SK-N-SH treated with all-trans-retinoic acid at 6 μM for 48 hours (cell line): ENCODE measurements at regions not wholly inside any gene's neighbourhood (a gene's known extent, or its start where the extent isn't known, plus 50 kb on each side); places are given as distances from the start of the nearest gene placed in this dataset.

Experiments used
- ARNTL ChIP-seq: fragments of 450-650 bp; formaldehyde crosslinking; IDR thresholded peaks from 2 replicates; pipeline ENCODE4 v1.5.0; 2020; ENCODE audit warnings: low read depth, mild to moderate bottlenecking, moderate library complexity, borderline replicate concordance
- BACH2 ChIP-seq: fragments of 250-450 bp; sonication (Bioruptor Pico); IDR thresholded peaks from 2 replicates; pipeline ENCODE4 v1.9.0; 2021; ENCODE audit warnings: mild to moderate bottlenecking, borderline replicate concordance
- CREB5 ChIP-seq: fragments of 250-450 bp; sonication (Bioruptor Pico); IDR thresholded peaks from 2 replicates; pipeline ENCODE4 v1.5.1; 2020; ENCODE audit warnings: low read depth, mild to moderate bottlenecking, moderate library complexity
- CSDC2 ChIP-seq: fragments of 250-450 bp; sonication (Bioruptor Pico); IDR thresholded peaks from 2 replicates; pipeline ENCODE4 v1.5.0; 2020; ENCODE audit warnings: mild to moderate bottlenecking, moderate library complexity
- ESRRG ChIP-seq: fragments of 250-450 bp; sonication (Bioruptor Pico); IDR thresholded peaks from 2 replicates; pipeline ENCODE4 v1.6.1; 2021; ENCODE audit warnings: mild to moderate bottlenecking
- ISL1 ChIP-seq: fragments of 250-450 bp; sonication (Bioruptor Pico); IDR thresholded peaks from 2 replicates; pipeline ENCODE4 v2.1.2; 2022; ENCODE audit warnings: mild to moderate bottlenecking, moderate library complexity
- OSR1 ChIP-seq: fragments of 250-450 bp; sonication (Bioruptor Pico); IDR thresholded peaks from 2 replicates; pipeline ENCODE4 v1.8.0; 2022; ENCODE audit warnings: moderate library complexity, mild to moderate bottlenecking, inconsistent platforms
- PPARA ChIP-seq: fragments of 250-450 bp; sonication (Bioruptor Pico); IDR thresholded peaks from 2 replicates; pipeline ENCODE4 v1.5.0; 2020; ENCODE audit warnings: mild to moderate bottlenecking, borderline replicate concordance
- ZFP3 ChIP-seq: fragments of 250-450 bp; sonication (Bioruptor Pico); IDR thresholded peaks from 2 replicates; pipeline ENCODE4 v1.5.0; 2020; ENCODE audit warnings: mild to moderate bottlenecking, moderate library complexity
- ZFP30 ChIP-seq: fragments of 450-650 bp; formaldehyde crosslinking; IDR thresholded peaks from 2 replicates; pipeline ENCODE4 v1.5.0; 2022; ENCODE audit warnings: mild to moderate bottlenecking, moderate library complexity
- ZNF8 ChIP-seq: fragments of 450-650 bp; formaldehyde crosslinking; IDR thresholded peaks from 2 replicates; pipeline ENCODE4 v1.5.0; 2020; ENCODE audit warnings: mild to moderate bottlenecking, moderate library complexity
- TF ChIP-seq, protein P1 (sequence below): fragments of 250-450 bp; sonication (Bioruptor Pico); IDR thresholded peaks from 2 replicates; pipeline ENCODE4 v1.8.0; 2021; ENCODE audit warnings: low read depth, mild to moderate bottlenecking, moderate library complexity, borderline replicate concordance

DNA sequence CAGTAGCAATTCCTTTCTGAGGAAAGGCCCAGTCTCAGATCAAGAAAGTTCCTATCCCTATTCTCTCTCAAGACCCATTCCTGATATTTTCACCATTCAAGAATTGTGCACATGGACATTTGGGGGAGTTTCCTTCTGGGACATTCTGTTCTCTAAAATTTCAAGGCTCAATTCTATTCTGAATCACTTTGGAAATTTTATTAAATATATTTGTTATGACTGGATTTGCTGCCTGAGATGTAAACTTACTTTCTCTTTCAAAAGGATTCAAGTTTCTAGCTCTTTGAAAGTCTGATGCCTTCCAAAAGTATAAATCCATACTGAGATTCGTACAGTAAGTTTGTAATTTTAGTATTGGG lies 55.3 kb upstream of the STK17B start:
- no peak for TF ChIP-seq ZNF8 (CRISPR knock-in tag)
- no peak for TF ChIP-seq ZFP30 (CRISPR knock-in tag)
- no peak for TF ChIP-seq CREB5 (CRISPR knock-in tag)
- no peak for TF ChIP-seq PPARA (CRISPR knock-in tag)
- TF ChIP-seq ESRRG (CRISPR knock-in tag), result no peak
- TF ChIP-seq CSDC2 (CRISPR knock-in tag), result no peak
- TF ChIP-seq, protein P1, sequence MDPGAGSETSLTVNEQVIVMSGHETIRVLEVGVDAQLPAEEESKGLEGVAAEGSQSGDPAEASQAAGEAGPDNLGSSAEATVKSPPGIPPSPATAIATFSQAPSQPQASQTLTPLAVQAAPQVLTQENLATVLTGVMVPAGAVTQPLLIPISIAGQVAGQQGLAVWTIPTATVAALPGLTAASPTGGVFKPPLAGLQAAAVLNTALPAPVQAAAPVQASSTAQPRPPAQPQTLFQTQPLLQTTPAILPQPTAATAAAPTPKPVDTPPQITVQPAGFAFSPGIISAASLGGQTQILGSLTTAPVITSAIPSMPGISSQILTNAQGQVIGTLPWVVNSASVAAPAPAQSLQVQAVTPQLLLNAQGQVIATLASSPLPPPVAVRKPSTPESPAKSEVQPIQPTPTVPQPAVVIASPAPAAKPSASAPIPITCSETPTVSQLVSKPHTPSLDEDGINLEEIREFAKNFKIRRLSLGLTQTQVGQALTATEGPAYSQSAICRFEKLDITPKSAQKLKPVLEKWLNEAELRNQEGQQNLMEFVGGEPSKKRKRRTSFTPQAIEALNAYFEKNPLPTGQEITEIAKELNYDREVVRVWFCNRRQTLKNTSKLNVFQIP (CRISPR knock-in tag), result no peak
- no peak for TF ChIP-seq ZFP3 (CRISPR knock-in tag)
- TF ChIP-seq OSR1 (CRISPR knock-in tag), result no peak
- no peak for TF ChIP-seq BACH2 (CRISPR knock-in tag)
- no peak for TF ChIP-seq ARNTL (CRISPR knock-in tag)
- no peak for TF ChIP-seq ISL1 (CRISPR knock-in tag)
